HepG2 (cell line): ENCODE measurements at regions not wholly inside any gene's neighbourhood (a gene's known extent, or its start where the extent isn't known, plus 50 kb on each side); places are given as distances from the start of the nearest gene placed in this dataset.

Experiments
- KDM5A ChIP-seq: fragments of 200-600 bp; sonication (generic); IDR thresholded peaks from 2 replicates; pipeline ENCODE4 v1.7.0; 2018; ENCODE audit warnings: antibody characterized with exemption, mild to moderate bottlenecking, low read length, borderline replicate concordance
- KLF13 ChIP-seq: sonication (generic); formaldehyde crosslinking; IDR thresholded peaks from 2 replicates; pipeline ENCODE4 v1.4.0; 2020; ENCODE audit warnings: mild to moderate bottlenecking, missing genetic modification reagents
- MIXL1 ChIP-seq: IDR thresholded peaks from 2 replicates; pipeline ENCODE4 v1.6.1; 2016
- TCF7L2 ChIP-seq: IDR thresholded peaks from 2 replicates; pipeline ENCODE4 v1.6.1; 2011; ENCODE audit warnings: mild to moderate bottlenecking, low read depth, low read length, moderate library complexity
- ZBED4 ChIP-seq: sonication (generic); formaldehyde crosslinking; IDR thresholded peaks from 2 replicates; pipeline ENCODE4 v1.4.0; 2020; ENCODE audit warnings: missing genetic modification reagents, borderline replicate concordance
- ZBTB49 ChIP-seq: sonication (generic); formaldehyde crosslinking; IDR thresholded peaks from 2 replicates; pipeline ENCODE4 v1.4.0; 2020; ENCODE audit warnings: missing genetic modification reagents, borderline replicate concordance
- ZNF567 ChIP-seq: sonication (generic); formaldehyde crosslinking; IDR thresholded peaks from 2 replicates; pipeline ENCODE4 v1.8.1; 2023; ENCODE audit warnings: mild to moderate bottlenecking, missing genetic modification reagents, borderline replicate concordance
- ZNF790 ChIP-seq: sonication (generic); formaldehyde crosslinking; IDR thresholded peaks from 2 replicates; pipeline ENCODE4 v1.8.0; 2022; ENCODE audit warnings: missing genetic modification reagents, mild to moderate bottlenecking, borderline replicate concordance
- ZSCAN5A ChIP-seq: sonication (generic); formaldehyde crosslinking; IDR thresholded peaks from 2 replicates; pipeline ENCODE4 v1.8.0; 2022; ENCODE audit warnings: mild to moderate bottlenecking, missing genetic modification reagents, borderline replicate concordance
- TF ChIP-seq, protein P1 (sequence below): sonication (generic); formaldehyde crosslinking; IDR thresholded peaks from 2 replicates; pipeline ENCODE4 v1.8.1; 2022; ENCODE audit warnings: low read depth, mild to moderate bottlenecking, missing genetic modification reagents

DNA sequence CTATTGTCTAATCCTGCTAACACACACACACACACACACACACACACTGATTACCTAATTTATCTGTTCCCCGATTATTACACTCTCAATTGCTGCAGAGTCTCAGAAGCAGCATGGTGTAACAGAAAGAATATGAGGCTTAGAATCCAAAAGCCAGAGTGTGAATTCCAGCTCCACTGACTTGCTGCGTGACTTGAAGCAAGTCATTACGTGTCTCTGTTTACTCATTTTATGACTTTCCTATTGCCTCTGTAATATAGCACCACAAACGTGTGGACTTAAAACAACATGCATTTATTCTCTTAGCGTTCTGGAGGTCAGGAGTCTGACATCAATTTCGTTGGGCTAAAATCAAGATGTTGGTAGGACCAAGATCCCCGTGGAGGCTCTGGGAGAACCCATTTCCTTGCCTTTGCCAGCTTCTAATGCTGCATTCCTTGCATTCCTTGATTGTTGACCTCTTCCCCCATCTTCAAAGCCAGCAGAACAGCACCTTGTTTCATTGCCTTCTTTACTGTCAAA lies 55.9 kb upstream of the ATP5PO start (continued):
- TF ChIP-seq ZNF567 (CRISPR knock-in tag): no peak
- no peak for TF ChIP-seq MIXL1 (CRISPR knock-in tag)
- TF ChIP-seq KDM5A: no peak
- no peak for TF ChIP-seq ZSCAN5A (CRISPR knock-in tag)
- no peak for TF ChIP-seq TCF7L2
- TF ChIP-seq ZNF790 (CRISPR knock-in tag): no peak
- TF ChIP-seq ZBED4 (CRISPR knock-in tag): no peak
- no peak for TF ChIP-seq ZBTB49 (CRISPR knock-in tag)
- no peak for TF ChIP-seq KLF13 (CRISPR knock-in tag)
- TF ChIP-seq, protein P1, sequence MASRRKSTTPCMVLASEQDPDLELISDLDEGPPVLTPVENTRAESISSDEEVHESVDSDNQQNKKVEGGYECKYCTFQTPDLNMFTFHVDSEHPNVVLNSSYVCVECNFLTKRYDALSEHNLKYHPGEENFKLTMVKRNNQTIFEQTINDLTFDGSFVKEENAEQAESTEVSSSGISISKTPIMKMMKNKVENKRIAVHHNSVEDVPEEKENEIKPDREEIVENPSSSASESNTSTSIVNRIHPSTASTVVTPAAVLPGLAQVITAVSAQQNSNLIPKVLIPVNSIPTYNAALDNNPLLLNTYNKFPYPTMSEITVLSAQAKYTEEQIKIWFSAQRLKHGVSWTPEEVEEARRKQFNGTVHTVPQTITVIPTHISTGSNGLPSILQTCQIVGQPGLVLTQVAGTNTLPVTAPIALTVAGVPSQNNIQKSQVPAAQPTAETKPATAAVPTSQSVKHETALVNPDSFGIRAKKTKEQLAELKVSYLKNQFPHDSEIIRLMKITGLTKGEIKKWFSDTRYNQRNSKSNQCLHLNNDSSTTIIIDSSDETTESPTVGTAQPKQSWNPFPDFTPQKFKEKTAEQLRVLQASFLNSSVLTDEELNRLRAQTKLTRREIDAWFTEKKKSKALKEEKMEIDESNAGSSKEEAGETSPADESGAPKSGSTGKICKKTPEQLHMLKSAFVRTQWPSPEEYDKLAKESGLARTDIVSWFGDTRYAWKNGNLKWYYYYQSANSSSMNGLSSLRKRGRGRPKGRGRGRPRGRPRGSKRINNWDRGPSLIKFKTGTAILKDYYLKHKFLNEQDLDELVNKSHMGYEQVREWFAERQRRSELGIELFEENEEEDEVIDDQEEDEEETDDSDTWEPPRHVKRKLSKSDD (CRISPR knock-in tag): no peak
- TF ChIP-seq, all 625 proteins: peak for 4
